IMR-90 (cell line): ENCODE measurements at regions not wholly inside any gene's neighbourhood (a gene's known extent, or its start where the extent isn't known, plus 50 kb on each side); places are given as distances from the start of the nearest gene placed in this dataset.

Source experiments
- ATAC-seq: fragments of 200-7000 bp; cut with Tn5 transposase; 2 replicates; pipeline ENCODE4 v1.9.1; 2020; ENCODE audit warnings: low read depth, mild to moderate bottlenecking, moderate library complexity
- BruUV-seq: library from RNA; stranded (reverse); fragments of 400-500 nt; replicated peaks from 2 replicates; lab custom pipeline; 2021; lab: Mats Ljungman, UMichigan
- CTCF ChIA-PET: fragments of 300-600 bp; formaldehyde crosslinking; extraction: SDS; loops from one replicate; lab custom pipeline; 2021; ENCODE audit warnings: antibody characterized with exemption; lab: Yijun Ruan, JAX
- POLR2A ChIA-PET: fragments of 300-600 bp; sonication (Branson Sonifier 250); formaldehyde crosslinking; loops from one replicate; lab custom pipeline; 2022; ENCODE audit warnings: antibody characterized with exemption; ENCODE audit not compliant: unreplicated experiment; lab: Charles Lee
- DNase-seq: peaks from one replicate; pipeline ENCODE4 v3.0.0; 2013
- H2AFZ ChIP-seq: replicated peaks from 2 replicates; pipeline ENCODE3; 2013; ENCODE audit warnings: low read length, mild to moderate bottlenecking; ENCODE audit not compliant: poor library complexity
- H2AK5ac ChIP-seq: 2 replicates; pipeline ENCODE4 v1.6.1; 2013; ENCODE audit warnings: low read depth, low read length, inconsistent platforms
- H2AK9ac ChIP-seq: replicated peaks from 2 replicates; pipeline ENCODE3; 2013; ENCODE audit warnings: mild to moderate bottlenecking, low read depth, low read length, moderate library complexity; ENCODE audit not compliant: poor library complexity
- H2BK120ac ChIP-seq: 2 replicates; pipeline ENCODE4 v1.6.1; 2013; ENCODE audit warnings: low read depth, low read length, inconsistent platforms
- H2BK15ac ChIP-seq: 3 replicates; pipeline ENCODE4 v1.6.1; 2013; ENCODE audit warnings: low read depth, low read length, inconsistent platforms
- H2BK20ac ChIP-seq: 2 replicates; pipeline ENCODE4 v1.6.1; 2013; ENCODE audit warnings: low read depth, mild to moderate bottlenecking, inconsistent platforms, low read length, moderate library complexity
- H2BK5ac ChIP-seq: 2 replicates; pipeline ENCODE4 v1.6.1; 2013; ENCODE audit warnings: mild to moderate bottlenecking, low read depth, low read length, inconsistent platforms; ENCODE audit not compliant: poor library complexity, severe bottlenecking
- H3K14ac ChIP-seq: replicated peaks from 2 replicates; pipeline ENCODE4 v1.6.1; 2013; ENCODE audit warnings: low read depth, low read length, inconsistent platforms
- H3K18ac ChIP-seq: 2 replicates; pipeline ENCODE4 v1.6.1; 2013; ENCODE audit warnings: low read depth, low read length, control low read depth
- H3K23ac ChIP-seq: 2 replicates; pipeline ENCODE4 v1.6.1; 2013; ENCODE audit warnings: low read depth, low read length, inconsistent platforms
- H3K27ac ChIP-seq: 2 replicates; pipeline ENCODE4 v1.5.1; 2013; ENCODE audit warnings: mild to moderate bottlenecking, control low read depth, low read length; ENCODE audit not compliant: insufficient read depth
- H3K27me3 ChIP-seq: 2 replicates; pipeline ENCODE4 v1.6.1; 2013; ENCODE audit warnings: low read length; ENCODE audit not compliant: control insufficient read depth, insufficient read depth
- H3K36me3 ChIP-seq: 2 replicates; pipeline ENCODE4 v1.6.1; 2013; ENCODE audit warnings: low read length, mixed read lengths; ENCODE audit not compliant: control insufficient read depth, insufficient read depth
- H3K4ac ChIP-seq: 2 replicates; pipeline ENCODE4 v1.6.1; 2013; ENCODE audit warnings: low read depth, low read length, inconsistent platforms
- H3K4me1 ChIP-seq: 2 replicates; pipeline ENCODE4 v1.6.1; 2013; ENCODE audit warnings: low read length, mixed read lengths; ENCODE audit not compliant: control insufficient read depth, insufficient read depth
- H3K4me2 ChIP-seq: 2 replicates; pipeline ENCODE4 v1.6.1; 2013; ENCODE audit warnings: low read depth, mild to moderate bottlenecking, control low read depth, low read length, moderate library complexity
- H3K4me3 ChIP-seq: 2 replicates; pipeline ENCODE4 v1.5.1; 2013; ENCODE audit warnings: low read depth, mild to moderate bottlenecking, control low read depth, low read length, moderate library complexity; ENCODE audit not compliant: insufficient read depth
- H3K56ac ChIP-seq: 2 replicates; pipeline ENCODE4 v1.6.1; 2013; ENCODE audit warnings: low read length, inconsistent platforms; ENCODE audit not compliant: insufficient read depth; ENCODE audit errors: extremely low read depth
- H3K79me1 ChIP-seq, 2 experiments: 2 replicates each; pipeline ENCODE4 v1.6.1; 2013; ENCODE audit warnings: low read length in 2 of 2, inconsistent platforms in 1 of 2, low read depth in 1 of 2
- H3K9ac ChIP-seq: 2 replicates; pipeline ENCODE4 v1.6.1; 2013; ENCODE audit warnings: low read depth, low read length, control low read depth
- H3K9me1 ChIP-seq: 2 replicates; pipeline ENCODE4 v1.6.1; 2013; ENCODE audit warnings: low read length, inconsistent platforms; ENCODE audit not compliant: insufficient read depth
- H3K9me3 ChIP-seq: 2 replicates; pipeline ENCODE4 v1.6.1; 2013; ENCODE audit warnings: low read length; ENCODE audit not compliant: control insufficient read depth, insufficient read depth
- H4K20me1 ChIP-seq: 2 replicates; pipeline ENCODE4 v1.6.1; 2013; ENCODE audit warnings: low read length, inconsistent platforms; ENCODE audit not compliant: insufficient read depth
- H4K5ac ChIP-seq: 2 replicates; pipeline ENCODE4 v1.6.1; 2013; ENCODE audit warnings: mild to moderate bottlenecking, low read depth, low read length, control low read depth
- H4K8ac ChIP-seq, 2 experiments: 2 replicates each; pipeline ENCODE4 v1.6.1; 2013; ENCODE audit warnings: low read depth in 2 of 2, low read length in 2 of 2, control low read depth in 1 of 2, inconsistent platforms in 1 of 2
- H4K91ac ChIP-seq: 2 replicates; pipeline ENCODE4 v1.6.1; 2013; ENCODE audit warnings: low read depth, low read length, inconsistent platforms; ENCODE audit not compliant: insufficient read depth
- MAFK ChIP-seq: IDR thresholded peaks from 2 replicates; pipeline ENCODE4 v1.6.1; 2012; ENCODE audit warnings: low read depth, low read length, improper control_type of control experiment
- MXI1 ChIP-seq: IDR thresholded peaks from 2 replicates; pipeline ENCODE4 v1.6.1; 2012; ENCODE audit warnings: low read depth, mild to moderate bottlenecking, low read length, moderate library complexity, borderline replicate concordance
- NFE2L2 ChIP-seq: fragments of 150-350 bp; IDR thresholded peaks from 2 replicates; pipeline ENCODE4 v1.6.1; 2016; ENCODE audit warnings: low read depth, mild to moderate bottlenecking, low read length
- WGBS, 2 experiments: methylation state at CpG; one replicate each; pipeline versions ENCODE4 v1.1.5 to v1.1.7; 2013; ENCODE audit warnings: missing lambda C conversion rate in 2 of 2; ENCODE audit not compliant: insufficient read length in 1 of 2; ENCODE audit errors: extremely low coverage in 2 of 2; 5-methylcytosine and 5-hydroxymethylcytosine counted together
- dilution Hi-C: fragments of 300-500 bp; cut with HindIII; formaldehyde crosslinking; loops from one replicate; pipeline ENCODE4 v1.14.3; 2018; ENCODE audit warnings: low sequenced_read_pairs; ENCODE audit not compliant: unreplicated experiment
- in situ Hi-C: fragments of 300-500 bp; cut with MboI; formaldehyde crosslinking; loops from 3 replicates; pipeline ENCODE4 v1.14.3; 2019; ENCODE audit warnings: low sequenced_read_pairs, inconsistent platforms, mixed read lengths
- intact Hi-C: fragments of 100-400 bp; cut with micrococcal nuclease; formaldehyde crosslinking; loops from 2 replicates; pipeline ENCODE4 v1.10.0; 2022
- TF ChIP-seq, protein P1 (sequence below): fragments of 150-350 bp; IDR thresholded peaks from 2 replicates; pipeline ENCODE4 v1.6.1; 2017; ENCODE audit warnings: mild to moderate bottlenecking, antibody characterized with exemption, low read length, low read depth

DNA sequence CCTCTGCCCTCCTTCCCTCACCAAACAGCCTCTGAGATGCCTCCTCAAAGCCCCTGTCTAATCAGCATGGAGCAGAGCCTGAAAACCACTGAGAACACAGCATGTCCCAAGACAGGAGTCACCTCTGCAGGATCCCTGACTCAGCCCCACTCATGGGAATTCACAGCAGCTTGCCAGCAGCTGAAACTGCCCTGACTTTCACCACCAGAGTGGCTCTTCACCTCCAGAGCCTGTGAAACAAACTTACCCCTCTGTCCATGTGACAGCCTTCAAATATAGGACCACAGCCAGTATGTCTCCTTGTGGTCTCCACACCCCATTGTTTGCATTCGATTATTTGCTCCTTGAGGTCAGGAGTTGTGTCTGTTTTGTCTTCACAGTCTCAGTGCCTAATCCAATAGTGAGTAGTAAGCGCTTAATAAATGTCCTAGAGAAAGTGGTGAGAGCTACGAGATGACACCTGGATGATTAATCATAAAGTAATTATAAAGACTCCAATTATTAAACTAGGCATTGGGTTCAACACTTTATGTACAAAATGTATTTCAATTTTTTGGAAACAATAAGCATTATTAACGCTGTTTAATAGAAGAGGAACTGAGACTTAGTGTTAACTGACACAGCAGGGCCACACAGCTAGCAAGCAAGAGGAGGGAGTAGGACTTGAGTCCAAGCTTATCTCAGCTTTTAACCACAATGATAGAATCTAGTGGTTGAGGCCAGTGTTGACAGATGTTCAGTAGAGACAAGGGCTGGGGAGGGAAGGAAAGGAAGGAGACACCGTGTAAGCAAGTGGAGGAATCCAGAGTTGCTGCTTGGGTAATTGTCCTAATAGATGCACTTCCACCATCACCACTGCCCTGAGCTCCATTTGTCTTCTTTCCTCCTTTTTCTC, 358.7 kb upstream of the TNP1 start (continued):
- no peak for TF ChIP-seq NFE2L2
- TF ChIP-seq MXI1 = no peak
- peak; percentile 57 for TF ChIP-seq MAFK

- no peak overlapping the region for H3K4me2 ChIP-seq
- TF ChIP-seq MAFK = peak; percentile 92
- TF ChIP-seq, protein P1, sequence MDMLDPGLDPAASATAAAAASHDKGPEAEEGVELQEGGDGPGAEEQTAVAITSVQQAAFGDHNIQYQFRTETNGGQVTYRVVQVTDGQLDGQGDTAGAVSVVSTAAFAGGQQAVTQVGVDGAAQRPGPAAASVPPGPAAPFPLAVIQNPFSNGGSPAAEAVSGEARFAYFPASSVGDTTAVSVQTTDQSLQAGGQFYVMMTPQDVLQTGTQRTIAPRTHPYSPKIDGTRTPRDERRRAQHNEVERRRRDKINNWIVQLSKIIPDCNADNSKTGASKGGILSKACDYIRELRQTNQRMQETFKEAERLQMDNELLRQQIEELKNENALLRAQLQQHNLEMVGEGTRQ = no peak
- peak overlapping the region; percentile 14; the same call in 1 of the 2 replicates for H3K4ac ChIP-seq
- no peak overlapping the region for H2AK5ac ChIP-seq
- H3K27ac ChIP-seq = no peak overlapping the region
- H4K91ac ChIP-seq = no peak overlapping the region
- H2BK20ac ChIP-seq = peak overlapping the region; percentile 57; the same call in 1 of the 2 replicates
- intact Hi-C loops = no loop called here
- POLR2A ChIA-PET = no interaction called here
- peaks cover 18% of the 10 kb centered on the region for H3K9me1 ChIP-seq
- H2BK5ac ChIP-seq = peak overlapping the region; percentile 18
- H3K27me3 ChIP-seq = no peaks in the 10 kb centered on the region
- H4K20me1 ChIP-seq = no peaks in the 10 kb centered on the region
- no CpG with 5 or more reads among the region's 2 CpGs for WGBS, 2 experiments
- H2BK120ac ChIP-seq = peak overlapping the region; percentile 100; the same call in 1 of the 2 replicates
- 0 out of 2 replicates have a peak overlapping the region, but pooled peaks have one; percentile 15 for H4K5ac ChIP-seq
- BruUV-seq = no TSS peak
- H3K14ac ChIP-seq = peak overlapping the region; percentile 33; the same call in 1 of the 2 replicates
- DNase-seq = no peak
- H3K18ac ChIP-seq = peak overlapping the region; percentile 86
- dilution Hi-C loops = no loop called here
- in situ Hi-C loops = no loop called here
- H3K4me1 ChIP-seq = peaks cover 22% of the 10 kb centered on the region
- no peak for ATAC-seq
- CTCF ChIA-PET = no interaction called here
- peaks cover 2 to 12% of the 10 kb centered on the region in 2 experiments; a peak in 3 of 4 replicates for H3K79me1 ChIP-seq
- H3K9ac ChIP-seq = no peak overlapping the region
- H2BK15ac ChIP-seq = no peak overlapping the region
- H2AFZ ChIP-seq = no peak overlapping the region
- no peaks in the 10 kb centered on the region for H3K36me3 ChIP-seq
- no peak overlapping the region for H3K4me3 ChIP-seq
- H2AK9ac ChIP-seq = no peak overlapping the region
- H3K23ac ChIP-seq = no peak overlapping the region
- H3K9me3 ChIP-seq = no peaks in the 10 kb centered on the region
- H4K8ac ChIP-seq = peak overlapping the region; percentile 31 to 98; a peak in 3 of 4 replicates
- no peak overlapping the region for H3K56ac ChIP-seq
These were observed 357.1 kb upstream of the TNP1 start for GRCh38 chr2:217216982-217217381.
